NCI-H82 treated with DMSO at 0.1 percent for 48 hours (cell line): ENCODE measurements at regions not wholly inside any gene's neighbourhood (a gene's known extent, or its start where the extent isn't known, plus 50 kb on each side); places are given as distances from the start of the nearest gene placed in this dataset.
"Not testable (repeated sequence)": the region's sequence is repeated elsewhere in the genome, so short reads cannot be mapped to it uniquely, and the experiment has no call there.

ENCODE experiments used
- DNase-seq: peaks from one replicate; lab custom pipeline; 2025; ENCODE audit not compliant: unreplicated experiment; lab: John Stamatoyannopoulos, UW

GRCh38 chr18:41631723-41632285 lies 323.2 kb upstream of the PIK3C3 start:
- not testable (repeated sequence) for DNase-seq

GRCh38 chr18:41630232-41630886 lies 324.7 kb upstream of the PIK3C3 start:
- DNase-seq, result no peak

GRCh38 chr18:41624460-41624859 lies 330.6 kb upstream of the PIK3C3 start:
- DNase-seq, result no peak

- DNase-seq, result no peak
Measured at GRCh38 chr18:41621177-41621576, 333.9 kb upstream of the PIK3C3 start.

- no peak for DNase-seq
Measured at GRCh38 chr18:41618147-41618546, 336.9 kb upstream of the PIK3C3 start.

GRCh38 chr18:41617647-41618046 lies 337.4 kb upstream of the PIK3C3 start:
- no peak for DNase-seq

- no peak for DNase-seq
Measured at GRCh38 chr18:41613003-41613609, 341.9 kb upstream of the PIK3C3 start.

- DNase-seq, result no peak
Measured at GRCh38 chr18:41604964-41605363, 350.1 kb upstream of the PIK3C3 start.

- DNase-seq, result no peak
Measured at GRCh38 chr18:41602034-41602433, 353.0 kb upstream of the PIK3C3 start.

- DNase-seq, result no peak
Measured at GRCh38 chr18:41600693-41601391, 354.2 kb upstream of the PIK3C3 start.

GRCh38 chr18:41599466-41599865 lies 355.6 kb upstream of the PIK3C3 start:
- no peak for DNase-seq

GRCh38 chr18:41594582-41594981 lies 360.5 kb upstream of the PIK3C3 start:
- DNase-seq, result no peak

GRCh38 chr18:41593171-41593675 lies 361.8 kb upstream of the PIK3C3 start:
- DNase-seq, result no peak

- no peak for DNase-seq
Measured at GRCh38 chr18:41587976-41588375, 367.1 kb upstream of the PIK3C3 start.

GRCh38 chr18:41585512-41585911 lies 369.5 kb upstream of the PIK3C3 start:
- DNase-seq, result no peak

GRCh38 chr18:41579185-41579584 lies 375.8 kb upstream of the PIK3C3 start:
- DNase-seq, result no peak

GRCh38 chr18:41577529-41577928 lies 377.5 kb upstream of the PIK3C3 start:
- DNase-seq, result no peak

- DNase-seq, result peak; percentile 4
Measured at GRCh38 chr18:41576643-41577042, 378.4 kb upstream of the PIK3C3 start.

GRCh38 chr18:41569867-41570266 lies 385.2 kb upstream of the PIK3C3 start:
- DNase-seq, result no peak

GRCh38 chr18:41561961-41562360 lies 393.1 kb upstream of the PIK3C3 start:
- no peak for DNase-seq

- no peak for DNase-seq
Measured at GRCh38 chr18:41558715-41559114, 396.3 kb upstream of the PIK3C3 start.

- DNase-seq, result no peak
Measured at GRCh38 chr18:41553716-41554115, 401.3 kb upstream of the PIK3C3 start.
